Suppressor macrophage treated with lipopolysaccharide for 1 hour (primary cell): ENCODE measurements at regions not wholly inside any gene's neighbourhood (a gene's known extent, or its start where the extent isn't known, plus 50 kb on each side); places are given as distances from the start of the nearest gene placed in this dataset.

Experiments used
- DNase-seq, 3 donors: peaks; one replicate each; pipeline ENCODE4 v3.0.0-alpha.2; 2020 to 2022

- no peak for DNase-seq
Measured at GRCh38 chr20:19930426-19930825, 86.7 kb upstream of the NAA20 start.

- peak; percentile 93 to 99 (median 97) for DNase-seq
Measured at GRCh38 chr20:19932170-19932667, 84.9 kb upstream of the NAA20 start.

- peak; percentile 94 to 99 (median 98) for DNase-seq
Measured at GRCh38 chr20:19934792-19935491, 82.2 kb upstream of the NAA20 start.

GRCh38 chr20:19935842-19936241 is 81.3 kb upstream of the NAA20 start:
- peak; percentile 52 to 55 (median 54) for DNase-seq

- DNase-seq = peak; percentile 64 to 72 (median 69)
Measured at GRCh38 chr20:19936466-19937200, 80.5 kb upstream of the NAA20 start.

- peak; percentile 68 to 78 (median 70) for DNase-seq
Measured at GRCh38 chr20:19937218-19937617, 79.9 kb upstream of the NAA20 start.

- peak; percentile 43 to 68 (median 60) for DNase-seq
Measured at GRCh38 chr20:19937651-19938420, 79.3 kb upstream of the NAA20 start.

GRCh38 chr20:19938421-19939090 is 78.6 kb upstream of the NAA20 start:
- DNase-seq = peak; percentile 56 to 67 (median 57)

- DNase-seq = peak; percentile 44 to 52 (median 47)
Measured at GRCh38 chr20:19940988-19941460, 76.1 kb upstream of the NAA20 start.

GRCh38 chr20:19942611-19943010 is 74.6 kb upstream of the NAA20 start:
- DNase-seq = peak in 1 of 3 donors; percentile 36

GRCh38 chr20:19943061-19943521 is 74.1 kb upstream of the NAA20 start:
- DNase-seq = peak; percentile 69 to 74 (median 73)

- DNase-seq = peak; percentile 84 to 89 (median 86)
Measured at GRCh38 chr20:19944772-19945459, 72.2 kb upstream of the NAA20 start.

GRCh38 chr20:19945732-19946670 is 71.2 kb upstream of the NAA20 start:
- DNase-seq = peak in 2 of 3 donors; percentile 30 to 32

- DNase-seq = peak; percentile 61 to 71 (median 65)
Measured at GRCh38 chr20:19947611-19948264, 69.4 kb upstream of the NAA20 start.

- no peak for DNase-seq
Measured at GRCh38 chr20:19949195-19949867, 67.8 kb upstream of the NAA20 start.

GRCh38 chr20:19950042-19950441 is 67.1 kb upstream of the NAA20 start:
- DNase-seq = no peak

GRCh38 chr20:19952392-19952791 is 64.8 kb upstream of the NAA20 start:
- peak in 1 of 3 donors; percentile 64 for DNase-seq

- no peak for DNase-seq
Measured at GRCh38 chr20:19953606-19954005, 63.6 kb upstream of the NAA20 start.

- no peak for DNase-seq
Measured at GRCh38 chr20:19956976-19957375, 60.2 kb upstream of the NAA20 start.
